GM12878 (cell line): ENCODE measurements at regions not wholly inside any gene's neighbourhood (a gene's known extent, or its start where the extent isn't known, plus 50 kb on each side); places are given as distances from the start of the nearest gene placed in this dataset.

ENCODE experiments used
- ATAC-seq: fragments of 200-7000 bp; cut with Tn5 transposase; 3 replicates; pipeline ENCODE4 v1.9.1; 2020; ENCODE audit warnings: mild to moderate bottlenecking, moderate library complexity
- BruUV-seq: library from RNA; stranded (reverse); fragments of 400-500 nt; replicated peaks from 2 replicates; lab custom pipeline; 2021; lab: Mats Ljungman, UMichigan
- CTCF ChIA-PET: fragments of 300-600 bp; sonication (Branson Sonifier 250); formaldehyde crosslinking; extraction: SDS; loops from one replicate; lab custom pipeline; 2021; ENCODE audit warnings: inconsistent platforms; lab: Yijun Ruan, JAX
- POLR2A ChIA-PET: fragments of 350-600 bp; formaldehyde crosslinking; extraction: SDS; loops from one replicate; lab custom pipeline; 2021; ENCODE audit warnings: inconsistent platforms; lab: Charles Lee
- RAD21 ChIA-PET: fragments of 300-600 bp; sonication (Branson Sonifier 250); formaldehyde crosslinking; loops from one replicate; lab custom pipeline; 2023; ENCODE audit warnings: antibody characterized with exemption; ENCODE audit not compliant: unreplicated experiment; lab: Charles Lee
- SMC1A ChIA-PET: fragments of 300-600 bp; sonication (Branson Sonifier 250); formaldehyde crosslinking; loops from one replicate; lab custom pipeline; 2023; ENCODE audit not compliant: unreplicated experiment, uncharacterized antibody; lab: Charles Lee
- DNase-seq: peaks from one replicate; pipeline ENCODE4 v3.0.0-alpha.2; 2011; ENCODE audit warnings: low read depth, low spot score
- FAIRE-seq: peaks from 3 replicates; lab custom pipeline; 2011; peaks lifted over from hg19 to GRCh38; lab: Jason Lieb, UNC
- H2AFZ ChIP-seq: 2 replicates; pipeline ENCODE4 v1.6.0; 2011; ENCODE audit warnings: low read depth, low read length, control low read depth; ENCODE audit not compliant: control insufficient read depth
- H3K27ac ChIP-seq: 2 replicates; pipeline ENCODE4 v1.5.1; 2011; ENCODE audit warnings: control low read depth; ENCODE audit not compliant: control insufficient read depth, insufficient read depth
- H3K27me3 ChIP-seq, 2 experiments: replicated peaks in 1 of 2; 2 replicates each; pipeline versions ENCODE4 v1.6.0 to v1.6.1; 2011; ENCODE audit warnings: low read length in 1 of 2; ENCODE audit not compliant: control insufficient read depth in 2 of 2, insufficient read depth in 2 of 2
- H3K36me3 ChIP-seq, 2 experiments: 2 replicates each; pipeline ENCODE4 v1.5.1; 2011; ENCODE audit warnings: low read length in 1 of 2; ENCODE audit not compliant: control insufficient read depth in 2 of 2, insufficient read depth in 2 of 2
- H3K4me1 ChIP-seq: 2 replicates; pipeline ENCODE4 v1.6.1; 2011; ENCODE audit warnings: mild to moderate bottlenecking, low read length, moderate library complexity, mixed read lengths; ENCODE audit not compliant: control insufficient read depth, insufficient read depth
- H3K4me2 ChIP-seq: 2 replicates; pipeline ENCODE4 v1.6.0; 2011; ENCODE audit warnings: control low read depth; ENCODE audit not compliant: control insufficient read depth, insufficient read depth
- H3K4me3 ChIP-seq: fragments of 200-600 bp; sonication (generic); 2 replicates; pipeline ENCODE4 v1.5.1; 2016
- H3K79me2 ChIP-seq: 2 replicates; pipeline ENCODE4 v1.6.0; 2011; ENCODE audit warnings: low read length; ENCODE audit not compliant: control insufficient read depth, insufficient read depth
- H3K9ac ChIP-seq: 2 replicates; pipeline ENCODE4 v1.8.0; 2011; ENCODE audit warnings: low read length, control low read depth, mixed read lengths; ENCODE audit not compliant: control insufficient read depth, insufficient read depth
- H3K9me3 ChIP-seq: replicated peaks from 3 replicates; pipeline ENCODE4 v1.5.1; 2011; ENCODE audit warnings: mild to moderate bottlenecking, low read length; ENCODE audit not compliant: control insufficient read depth, insufficient read depth
- H4K20me1 ChIP-seq: 2 replicates; pipeline ENCODE4 v1.6.0; 2011; ENCODE audit not compliant: control insufficient read depth, insufficient read depth
- ESRRA ChIP-seq: IDR thresholded peaks from 2 replicates; pipeline ENCODE4 v1.6.1; 2012; ENCODE audit warnings: mild to moderate bottlenecking, low read length, improper control_type of control experiment
- HDGF ChIP-seq: fragments of 450-650 bp; IDR thresholded peaks from 2 replicates; pipeline ENCODE4 v1.6.1; 2016; ENCODE audit warnings: antibody characterized with exemption
- MXI1 ChIP-seq: fragments of 150-350 bp; IDR thresholded peaks from 2 replicates; pipeline ENCODE4 v1.6.1; 2011; ENCODE audit warnings: low read depth, mild to moderate bottlenecking, inconsistent platforms, low read length, improper control_type of control experiment
- SUZ12 ChIP-seq: fragments of 200-600 bp; sonication (generic); IDR thresholded peaks from one replicate; pipeline ENCODE4 v1.6.1; 2018; ENCODE audit warnings: antibody characterized with exemption, mild to moderate bottlenecking; ENCODE audit not compliant: unreplicated experiment
- TCF3 ChIP-seq: IDR thresholded peaks from 2 replicates; pipeline ENCODE4 v1.6.1; 2012; ENCODE audit warnings: low read depth, mild to moderate bottlenecking, low read length, borderline replicate concordance; ENCODE audit not compliant: insufficient read depth
- ZBTB11 ChIP-seq: fragments of 450-650 bp; formaldehyde crosslinking; IDR thresholded peaks from 2 replicates; pipeline ENCODE4 v1.5.0; 2022; ENCODE audit warnings: mild to moderate bottlenecking, missing genetic modification characterization
- ZNF207 ChIP-seq: fragments of 450-650 bp; IDR thresholded peaks from 2 replicates; pipeline ENCODE4 v1.6.1; 2014; ENCODE audit warnings: antibody characterized with exemption, mild to moderate bottlenecking, borderline replicate concordance
- ZNF274 ChIP-seq: IDR thresholded peaks from one replicate; pipeline ENCODE4 v1.8.0; 2011; ENCODE audit not compliant: insufficient read length, insufficient read depth
- ZSCAN29 ChIP-seq: fragments of 450-650 bp; IDR thresholded peaks from 2 replicates; pipeline ENCODE4 v1.6.1; 2017; ENCODE audit warnings: mild to moderate bottlenecking, moderate library complexity
- in situ Hi-C: fragments of 300-500 bp; cut with MboI; formaldehyde crosslinking; loops from 9 replicates; pipeline ENCODE4 v1.14.3; 2018; ENCODE audit warnings: mixed read lengths
- intact Hi-C: fragments of 100-400 bp; cut with micrococcal nuclease; formaldehyde crosslinking; loops from one replicate; pipeline ENCODE4 v1.14.2; 2022; ENCODE audit not compliant: unreplicated experiment
- TF ChIP-seq, protein P1 (sequence below): fragments of 150-350 bp; IDR thresholded peaks from 2 replicates; pipeline ENCODE4 v1.6.1; 2014; ENCODE audit warnings: mild to moderate bottlenecking, low read depth, low read length
- TF ChIP-seq, protein P2 (sequence below): fragments of 450-650 bp; IDR thresholded peaks from 2 replicates; pipeline ENCODE4 v1.6.1; 2016; ENCODE audit warnings: mild to moderate bottlenecking
- TF ChIP-seq, protein P3 (sequence below): fragments of 450-650 bp; IDR thresholded peaks from 2 replicates; pipeline ENCODE4 v1.6.1; 2017; ENCODE audit warnings: mild to moderate bottlenecking, low read depth, inconsistent platforms; ENCODE audit not compliant: poor library complexity, severe bottlenecking

DNA sequence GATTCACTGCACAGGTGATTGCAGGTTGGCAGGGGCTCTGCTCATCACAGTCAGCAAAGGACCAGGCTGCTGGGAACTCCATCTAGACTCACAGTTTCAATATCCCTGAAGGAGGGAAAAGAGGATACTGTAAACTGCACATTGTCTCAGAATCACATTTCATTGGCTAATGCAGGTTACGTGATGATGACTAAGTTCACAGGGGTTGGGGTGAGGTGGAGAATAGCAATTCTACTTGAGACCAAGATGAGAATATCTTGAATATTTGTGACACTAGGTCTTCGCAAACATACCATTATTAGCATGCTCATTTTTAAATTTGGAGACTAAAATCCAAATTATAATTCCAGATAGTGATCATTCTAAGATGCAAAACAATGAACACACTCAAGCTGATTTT, 208.5 kb upstream of the CITED2 start (continued):
- TF ChIP-seq, protein P1, sequence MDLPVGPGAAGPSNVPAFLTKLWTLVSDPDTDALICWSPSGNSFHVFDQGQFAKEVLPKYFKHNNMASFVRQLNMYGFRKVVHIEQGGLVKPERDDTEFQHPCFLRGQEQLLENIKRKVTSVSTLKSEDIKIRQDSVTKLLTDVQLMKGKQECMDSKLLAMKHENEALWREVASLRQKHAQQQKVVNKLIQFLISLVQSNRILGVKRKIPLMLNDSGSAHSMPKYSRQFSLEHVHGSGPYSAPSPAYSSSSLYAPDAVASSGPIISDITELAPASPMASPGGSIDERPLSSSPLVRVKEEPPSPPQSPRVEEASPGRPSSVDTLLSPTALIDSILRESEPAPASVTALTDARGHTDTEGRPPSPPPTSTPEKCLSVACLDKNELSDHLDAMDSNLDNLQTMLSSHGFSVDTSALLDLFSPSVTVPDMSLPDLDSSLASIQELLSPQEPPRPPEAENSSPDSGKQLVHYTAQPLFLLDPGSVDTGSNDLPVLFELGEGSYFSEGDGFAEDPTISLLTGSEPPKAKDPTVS = no peak
- TF ChIP-seq ZBTB11 (CRISPR knock-in tag) (no peak), SUZ12 (no peak), ESRRA (no peak)
- TF ChIP-seq, protein P2, sequence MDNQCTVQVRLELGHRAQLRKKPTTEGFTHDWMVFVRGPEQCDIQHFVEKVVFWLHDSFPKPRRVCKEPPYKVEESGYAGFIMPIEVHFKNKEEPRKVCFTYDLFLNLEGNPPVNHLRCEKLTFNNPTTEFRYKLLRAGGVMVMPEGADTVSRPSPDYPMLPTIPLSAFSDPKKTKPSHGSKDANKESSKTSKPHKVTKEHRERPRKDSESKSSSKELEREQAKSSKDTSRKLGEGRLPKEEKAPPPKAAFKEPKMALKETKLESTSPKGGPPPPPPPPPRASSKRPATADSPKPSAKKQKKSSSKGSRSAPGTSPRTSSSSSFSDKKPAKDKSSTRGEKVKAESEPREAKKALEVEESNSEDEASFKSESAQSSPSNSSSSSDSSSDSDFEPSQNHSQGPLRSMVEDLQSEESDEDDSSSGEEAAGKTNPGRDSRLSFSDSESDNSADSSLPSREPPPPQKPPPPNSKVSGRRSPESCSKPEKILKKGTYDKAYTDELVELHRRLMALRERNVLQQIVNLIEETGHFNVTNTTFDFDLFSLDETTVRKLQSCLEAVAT = no peak

DNA sequence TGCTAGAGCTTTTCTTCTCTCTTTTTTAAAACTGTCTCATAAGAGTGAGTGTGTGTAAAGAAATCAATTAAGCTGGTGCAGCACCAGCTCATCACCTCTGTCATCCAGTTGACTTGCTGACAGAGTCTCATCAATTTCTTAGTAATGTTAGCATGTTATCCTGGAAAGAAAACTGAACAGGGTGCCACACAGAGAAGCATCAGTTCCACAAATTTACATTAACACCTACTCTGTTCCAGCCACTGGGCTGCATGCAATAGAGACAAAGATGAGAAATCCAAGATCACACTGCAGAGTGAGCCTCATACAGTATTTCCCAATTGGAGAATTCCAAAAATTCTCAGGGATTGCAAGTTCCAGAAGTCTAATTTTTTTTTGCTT, 207.0 kb upstream of the CITED2 start:
- no peak overlapping the region for H3K27ac ChIP-seq
- H3K9ac ChIP-seq = no peak overlapping the region
- FAIRE-seq (no peak), DNase-seq (no peak), ATAC-seq (no peak)
- no peak overlapping the region for H3K4me3 ChIP-seq
- no peaks in the 10 kb centered on the region for H3K36me3 ChIP-seq
- H3K4me1 ChIP-seq = peaks cover 5% of the 10 kb centered on the region; the same call in 1 of the 2 replicates
- BruUV-seq = no TSS peak
- ChIA-PET CTCF (interaction anchor here (0.9 to 1.5 kb wide), 3 partner anchors 14 to 362 kb away, joined by 3 to 10 read pairs (median 5); no protein-coding TSS in a partner anchor), RAD21 (no interaction called here), POLR2A (no interaction called here), SMC1A (interaction anchor here (0.9 to 1.2 kb wide), 2 partner anchors 13 to 14 kb away, joined by 3 to 4 read pairs; no protein-coding TSS in a partner anchor)
- H2AFZ ChIP-seq = no peak overlapping the region
- intact Hi-C loops (no loop called here), in situ Hi-C loops (no loop called here)
- no peaks in the 10 kb centered on the region for H3K27me3 ChIP-seq
- no peak overlapping the region for H3K4me2 ChIP-seq
- no peaks in the 10 kb centered on the region for H4K20me1 ChIP-seq
- no peaks in the 10 kb centered on the region for H3K79me2 ChIP-seq
- H3K9me3 ChIP-seq = no peaks in the 10 kb centered on the region
- no peak for TF ChIP-seq TCF3
- TF ChIP-seq MXI1 = no peak
- no peak for TF ChIP-seq ZNF274
- TF ChIP-seq ZSCAN29 = no peak
- TF ChIP-seq ZNF207 = no peak
- TF ChIP-seq HDGF = no peak
- TF ChIP-seq, protein P3, sequence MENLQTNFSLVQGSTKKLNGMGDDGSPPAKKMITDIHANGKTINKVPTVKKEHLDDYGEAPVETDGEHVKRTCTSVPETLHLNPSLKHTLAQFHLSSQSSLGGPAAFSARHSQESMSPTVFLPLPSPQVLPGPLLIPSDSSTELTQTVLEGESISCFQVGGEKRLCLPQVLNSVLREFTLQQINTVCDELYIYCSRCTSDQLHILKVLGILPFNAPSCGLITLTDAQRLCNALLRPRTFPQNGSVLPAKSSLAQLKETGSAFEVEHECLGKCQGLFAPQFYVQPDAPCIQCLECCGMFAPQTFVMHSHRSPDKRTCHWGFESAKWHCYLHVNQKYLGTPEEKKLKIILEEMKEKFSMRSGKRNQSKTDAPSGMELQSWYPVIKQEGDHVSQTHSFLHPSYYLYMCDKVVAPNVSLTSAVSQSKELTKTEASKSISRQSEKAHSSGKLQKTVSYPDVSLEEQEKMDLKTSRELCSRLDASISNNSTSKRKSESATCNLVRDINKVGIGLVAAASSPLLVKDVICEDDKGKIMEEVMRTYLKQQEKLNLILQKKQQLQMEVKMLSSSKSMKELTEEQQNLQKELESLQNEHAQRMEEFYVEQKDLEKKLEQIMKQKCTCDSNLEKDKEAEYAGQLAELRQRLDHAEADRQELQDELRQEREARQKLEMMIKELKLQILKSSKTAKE = no peak
